ENCODE measurements at regions not wholly inside any gene's neighbourhood (a gene's known extent, or its start where the extent isn't known, plus 50 kb on each side); places are given as distances from the start of the nearest gene placed in this dataset.
"Not testable (repeated sequence)": the region's sequence is repeated elsewhere in the genome, so short reads cannot be mapped to it uniquely, and the experiment has no call there.

- not testable (repeated sequence) for TF ChIP-seq CTCF (conservative IDR thresholded peaks at IDR 0.05 in 1 of 2, IDR thresholded peaks at IDR 0.05 in 1 of 2; ENCODE audit: extremely low read depth in 1 of 2, insufficient read depth in 1 of 2, low read depth in 1 of 2, low read length in 2 of 2); EZH2 (IDR thresholded peaks at IDR 0.05; ENCODE audit: borderline replicate concordance, low read length)
Measured at GRCh38 chr9:62565132-62565531, 1375.3 kb downstream of the SPATA31A7 start.

All from mammary epithelial cell (primary cell).